ENCODE measurements at regions not wholly inside any gene's neighbourhood (a gene's known extent, or its start where the extent isn't known, plus 50 kb on each side); places are given as distances from the start of the nearest gene placed in this dataset.
"Not testable (repeated sequence)": the region's sequence is repeated elsewhere in the genome, so short reads cannot be mapped to it uniquely, and the experiment has no call there.

DNA sequence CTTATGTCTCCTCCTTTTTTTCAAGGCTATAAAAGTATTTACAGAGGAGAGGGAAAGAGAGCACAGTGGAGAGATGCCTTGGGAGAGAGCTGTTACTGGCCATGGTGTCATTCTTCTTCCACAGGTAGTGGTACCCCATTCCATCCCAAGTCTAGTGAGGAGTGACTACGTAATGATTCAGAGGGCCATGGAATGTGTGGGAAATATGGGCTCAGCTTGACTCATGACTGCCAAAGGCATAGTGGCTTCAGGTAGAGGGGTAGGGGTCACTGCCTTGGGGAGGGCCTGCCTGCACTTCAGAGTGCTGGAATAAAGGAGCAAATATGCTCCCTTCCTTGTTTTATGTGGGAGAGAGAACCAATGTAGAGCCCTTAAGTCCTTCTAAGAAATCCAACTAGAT is 620.6 kb downstream of the IRS1 start:
- no peak for DNase-seq (ENCODE audit: low read depth)

DNA sequence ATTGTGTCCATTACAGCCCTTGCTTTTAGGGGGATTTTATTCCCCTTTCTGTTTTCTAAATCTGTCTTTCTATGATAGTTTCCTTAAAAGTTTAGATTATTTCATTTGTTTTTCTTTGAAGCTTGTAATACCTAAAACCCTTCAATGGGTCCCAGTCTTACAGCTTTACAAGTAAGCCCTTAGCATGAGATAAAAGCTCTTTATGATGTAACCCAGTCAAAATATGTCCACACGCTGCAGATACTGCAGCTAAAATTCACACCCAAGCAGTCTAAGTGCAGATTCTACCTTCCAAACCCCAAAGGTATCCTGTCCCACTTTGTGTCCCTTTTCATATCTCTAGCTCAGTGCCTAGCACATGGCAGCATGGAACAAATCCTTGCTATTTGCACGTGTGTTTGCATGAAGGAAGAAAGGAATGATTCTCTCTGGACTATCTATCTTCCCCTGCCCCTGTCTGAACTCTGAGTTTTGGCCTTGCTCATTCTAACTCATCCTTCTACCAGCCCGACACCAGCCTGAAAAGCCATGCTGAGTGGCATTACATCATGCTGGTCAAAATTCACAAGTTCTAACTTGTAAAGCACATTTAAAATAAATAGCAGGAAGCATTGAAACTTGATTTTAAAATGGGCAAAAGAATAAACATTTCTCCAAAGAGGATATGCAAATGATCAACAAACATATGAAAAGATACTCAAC is 623.2 kb downstream of the IRS1 start:
- no peak for DNase-seq (ENCODE audit: low read depth)

GRCh38 chr2:226174390-226174789 is 625.2 kb downstream of the IRS1 start:
- no peak for DNase-seq (ENCODE audit: low read depth)

DNA sequence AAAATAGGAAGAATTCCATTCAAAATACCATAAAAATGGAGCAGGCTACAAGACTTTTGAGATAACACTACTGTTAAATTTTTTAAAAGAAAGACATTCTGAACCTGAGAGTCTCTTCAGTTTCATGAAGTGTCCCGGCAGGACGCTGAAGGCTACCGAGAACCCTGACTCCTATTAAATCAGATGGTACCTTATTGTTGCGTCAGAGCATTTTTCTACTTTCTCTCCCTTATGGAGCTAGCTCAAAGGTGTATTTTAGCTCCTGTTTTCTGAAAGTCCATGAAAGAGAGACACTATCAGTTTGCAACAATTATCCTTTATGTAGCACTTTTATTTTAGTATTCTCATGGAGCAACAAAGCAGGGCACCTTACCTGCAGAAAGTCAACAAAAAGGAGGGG is 626.7 kb downstream of the IRS1 start:
- no peak for DNase-seq (ENCODE audit: low read depth)

GRCh38 chr2:226172309-226172708 is 627.3 kb downstream of the IRS1 start:
- no peak for DNase-seq (ENCODE audit: low read depth)

GRCh38 chr2:226169751-226170581 is 629.7 kb downstream of the IRS1 start:
- DNase-seq (ENCODE audit: low read depth), result no peak

GRCh38 chr2:226168496-226169160 is 631.0 kb downstream of the IRS1 start:
- DNase-seq (ENCODE audit: low read depth), result no peak

- no peak for DNase-seq (ENCODE audit: low read depth)
Measured at GRCh38 chr2:226164512-226164911, 635.1 kb downstream of the IRS1 start.

DNA sequence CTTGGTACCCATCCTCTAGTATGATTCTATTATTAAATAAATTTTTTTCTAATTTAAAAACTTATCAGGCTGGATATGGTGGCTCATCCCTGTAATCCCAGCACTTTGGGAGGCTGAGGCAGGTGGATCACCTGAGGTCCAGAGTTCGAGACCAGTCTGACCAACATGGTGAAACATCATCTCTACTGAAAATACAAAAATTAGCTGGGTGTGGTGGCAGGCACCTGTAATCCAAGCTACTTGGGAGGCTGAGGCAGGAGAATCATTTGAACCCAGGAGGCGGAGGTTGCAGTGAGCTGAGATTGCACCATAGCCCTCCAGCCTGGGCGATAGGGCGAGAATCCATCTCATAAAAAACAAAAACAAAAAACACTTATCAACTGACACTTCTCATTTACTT is 639.0 kb downstream of the IRS1 start:
- DNase-seq (ENCODE audit: low read depth), result not testable (repeated sequence)

DNA sequence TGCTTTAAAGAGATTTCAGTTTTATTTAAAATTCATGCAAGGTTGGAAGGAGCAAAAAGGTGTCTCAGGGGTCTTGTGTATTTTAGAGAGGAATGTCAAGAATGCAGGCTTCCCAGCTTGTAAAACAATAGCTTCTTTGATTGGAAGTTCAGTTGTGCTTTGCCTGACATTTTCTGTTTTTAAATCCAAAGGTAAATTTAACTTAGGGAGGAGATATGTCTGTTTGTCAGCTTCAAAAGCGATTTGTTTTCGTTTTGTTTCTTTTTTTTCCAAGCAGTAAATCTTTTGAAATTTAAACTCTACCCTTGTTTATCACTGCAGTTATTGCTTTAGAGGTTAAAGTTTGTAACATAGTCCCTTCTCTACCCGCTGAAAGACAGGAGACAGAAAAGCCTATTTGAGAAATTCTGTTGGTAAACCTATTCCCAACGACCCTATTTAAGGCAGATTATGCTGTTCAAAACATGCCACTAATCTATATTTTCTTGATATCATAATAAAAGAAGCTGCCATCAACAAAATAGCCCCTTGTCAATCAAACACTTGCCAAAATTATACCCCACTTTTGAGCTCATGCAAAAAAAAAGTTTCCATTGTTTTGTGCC is 639.6 kb downstream of the IRS1 start:
- DNase-seq (ENCODE audit: low read depth), result no peak

- DNase-seq (ENCODE audit: low read depth), result no peak
Measured at GRCh38 chr2:226158940-226159339, 640.7 kb downstream of the IRS1 start.

- DNase-seq (ENCODE audit: low read depth), result no peak
Measured at GRCh38 chr2:226158229-226158628, 641.4 kb downstream of the IRS1 start.

GRCh38 chr2:226155093-226155875 is 644.3 kb downstream of the IRS1 start:
- DNase-seq (ENCODE audit: low read depth), result no peak

DNA sequence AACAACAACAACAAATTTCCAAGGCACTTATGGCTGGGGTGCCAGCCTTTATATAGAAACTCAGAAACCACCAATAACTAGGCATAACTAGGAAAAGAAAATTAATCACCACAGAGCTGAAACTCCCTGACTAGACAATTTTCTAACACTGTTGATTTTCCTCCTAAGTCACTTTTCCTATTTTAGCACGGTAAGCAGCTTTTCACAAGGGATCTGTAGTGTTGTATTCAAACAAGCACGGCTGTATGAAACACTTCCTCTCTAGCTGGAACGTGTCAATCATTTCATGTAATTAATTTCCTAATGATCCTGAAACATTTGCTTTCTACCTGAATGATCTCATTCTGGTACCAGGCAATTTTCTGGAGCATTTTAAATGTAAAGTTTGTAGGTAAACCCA is 645.0 kb downstream of the IRS1 start:
- DNase-seq (ENCODE audit: low read depth), result no peak

DNA sequence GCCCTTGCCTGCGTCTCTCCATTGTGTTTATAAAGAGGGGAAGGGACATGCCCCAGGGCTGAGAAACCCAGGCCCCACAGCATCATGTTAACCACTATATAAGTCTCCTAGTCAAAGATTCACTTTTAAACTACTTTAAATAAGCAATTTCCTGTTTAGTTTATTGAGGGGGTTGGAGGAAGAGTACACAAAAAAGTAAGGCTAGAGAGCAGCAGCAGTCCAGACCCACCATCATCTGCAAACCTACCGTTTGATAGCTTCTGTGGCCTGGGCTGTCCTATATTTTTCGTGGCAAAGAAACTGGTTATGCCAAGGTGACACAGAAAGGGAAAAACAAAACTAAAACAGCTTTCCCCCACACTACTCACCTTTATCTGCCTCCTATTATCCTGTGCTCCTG is 646.1 kb downstream of the IRS1 start:
- DNase-seq (ENCODE audit: low read depth), result no peak

DNA sequence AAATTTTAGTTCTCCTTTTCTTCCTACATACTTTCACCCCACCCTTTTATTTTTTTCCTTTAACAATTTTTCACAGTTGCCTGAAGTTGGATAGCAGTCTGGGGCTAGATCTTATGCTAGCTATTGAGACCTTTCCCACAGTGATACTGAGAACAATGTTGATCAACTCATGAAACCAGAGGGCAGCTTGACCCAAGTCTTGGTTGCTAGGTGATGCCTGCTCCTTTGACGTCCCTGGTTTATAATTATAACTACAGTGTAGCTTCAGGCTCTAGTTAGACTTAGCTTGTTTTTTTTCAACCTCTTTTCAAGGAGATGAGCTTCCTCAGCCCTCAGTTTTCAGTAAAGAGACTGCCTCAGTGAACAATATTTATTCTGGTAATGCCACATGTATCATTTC is 648.5 kb downstream of the IRS1 start:
- peak; percentile 29 for DNase-seq (ENCODE audit: low read depth)

DNA sequence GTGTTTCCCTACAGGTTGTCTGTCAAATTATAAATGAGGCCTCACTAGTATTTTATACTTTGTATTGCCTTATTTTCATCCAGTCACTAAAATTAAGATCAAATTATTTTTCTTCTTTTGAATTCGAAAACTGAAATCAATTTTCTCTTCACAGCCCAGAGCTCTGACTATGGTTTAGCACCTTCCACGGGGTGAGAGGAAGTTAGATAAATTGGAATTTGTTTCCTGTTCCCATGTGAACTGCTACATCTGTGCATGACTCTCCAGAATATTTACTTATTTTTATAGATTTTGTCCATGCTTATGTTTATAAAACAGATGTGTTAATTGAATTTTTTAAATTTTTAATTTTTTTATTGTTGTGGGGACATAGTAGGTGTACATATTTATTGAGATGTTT is 656.5 kb downstream of the IRS1 start:
- DNase-seq (ENCODE audit: low read depth), result no peak

GRCh38 chr2:226142463-226142862 is 657.2 kb downstream of the IRS1 start:
- DNase-seq (ENCODE audit: low read depth), result no peak

DNA sequence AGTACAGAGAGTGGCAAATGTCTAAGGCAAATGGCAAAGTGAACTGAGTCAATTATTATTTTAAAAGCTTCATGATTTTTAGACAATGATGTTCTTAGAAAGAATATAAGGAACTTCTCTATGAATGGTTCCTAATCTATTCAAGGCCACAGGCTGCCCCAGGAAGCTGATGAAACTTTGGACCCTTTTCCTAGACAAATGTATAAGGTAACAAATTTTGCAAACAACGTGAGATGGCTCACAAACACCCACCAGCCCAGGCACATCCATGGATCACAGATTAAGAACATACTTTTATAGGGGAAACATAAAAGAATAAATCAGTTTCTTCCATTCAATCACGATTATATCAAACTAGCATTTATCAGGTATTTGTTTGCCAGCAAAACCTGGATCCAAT is 659.0 kb downstream of the IRS1 start:
- DNase-seq (ENCODE audit: low read depth), result no peak

DNA sequence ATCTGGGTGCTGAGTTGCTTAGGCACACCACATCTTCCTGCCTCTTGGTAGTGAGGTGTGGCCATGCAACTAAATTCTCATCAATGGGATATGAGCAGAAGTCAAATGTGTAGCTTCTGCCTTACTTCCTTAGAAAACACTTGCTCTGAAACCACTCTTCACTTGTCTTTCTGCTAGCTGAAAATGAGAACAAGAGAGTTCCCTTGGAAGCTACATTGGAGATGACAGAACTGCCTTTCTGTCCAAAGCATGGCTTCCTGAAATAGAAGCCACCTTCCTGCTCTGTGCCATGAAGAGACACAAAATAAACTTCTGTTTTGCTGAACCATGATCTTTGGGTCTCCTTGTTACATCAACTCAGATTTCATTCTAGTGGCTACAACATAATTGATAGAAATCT is 659.9 kb downstream of the IRS1 start:
- DNase-seq (ENCODE audit: low read depth), result no peak

DNA sequence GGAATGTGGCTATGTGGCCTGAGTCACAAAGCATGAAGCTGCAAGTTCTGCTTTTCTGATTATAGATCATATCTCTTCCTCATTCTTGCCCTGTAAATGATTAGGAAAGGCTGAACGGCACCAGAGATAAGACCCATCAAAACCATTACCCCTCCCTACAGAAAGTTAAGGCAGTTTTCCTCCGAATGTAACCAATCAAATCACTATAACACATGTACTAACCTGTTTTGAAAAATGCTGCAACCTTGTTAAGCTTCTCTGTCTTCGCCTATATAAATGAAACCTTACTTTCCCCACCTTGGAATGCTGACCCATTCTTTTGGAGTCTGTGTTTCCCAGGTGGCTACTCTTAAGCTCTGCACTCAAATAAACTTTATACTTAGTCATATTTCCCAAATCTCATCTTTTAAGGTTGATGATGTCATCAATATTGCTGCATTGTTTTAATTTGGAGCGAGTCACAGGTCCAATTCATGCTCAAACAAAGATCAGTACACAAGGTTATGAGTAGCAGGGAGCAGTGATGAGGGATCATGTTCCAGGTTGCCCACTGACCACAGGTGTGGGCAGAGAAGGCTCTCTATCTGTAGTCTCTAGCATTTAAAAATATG is 662.3 kb downstream of the IRS1 start:
- peak; percentile 27 for DNase-seq (ENCODE audit: low read depth)

Data from myocyte (in vitro differentiated cells).